ENCODE measurements at regions not wholly inside any gene's neighbourhood (a gene's known extent, or its start where the extent isn't known, plus 50 kb on each side); places are given as distances from the start of the nearest gene placed in this dataset.
"Not testable (repeated sequence)": the region's sequence is repeated elsewhere in the genome, so short reads cannot be mapped to it uniquely, and the experiment has no call there.

- not testable (repeated sequence) for TF ChIP-seq EP300 (IDR thresholded peaks at IDR 0.05; ENCODE audit: borderline replicate concordance in 1 of 2, low read depth in 1 of 2, low read length in 1 of 2); EZH2phosphoT487 (IDR thresholded peaks at IDR 0.05; ENCODE audit: borderline replicate concordance, low read depth); FOXM1 (IDR thresholded peaks at IDR 0.05; ENCODE audit: low read depth); PBX3 (IDR thresholded peaks at IDR 0.05); YY1 (IDR thresholded peaks at IDR 0.05; ENCODE audit: low read depth); TCF12 (IDR thresholded peaks at IDR 0.05); MAX (IDR thresholded peaks at IDR 0.05; ENCODE audit: low read depth); TAF1 (IDR thresholded peaks at IDR 0.05; ENCODE audit: borderline replicate concordance, low read depth, low read length); CTCF (IDR thresholded peaks at IDR 0.05); NRF1 (IDR thresholded peaks at IDR 0.05; ENCODE audit: low read depth, low read length); NFIC (IDR thresholded peaks at IDR 0.05; ENCODE audit: borderline replicate concordance); USF1 (IDR thresholded peaks at IDR 0.05; ENCODE audit: borderline replicate concordance, low read depth); MXI1 (IDR thresholded peaks at IDR 0.05; ENCODE audit: low read depth, low read length)
These were observed 537.7 kb upstream of the FSHR start for GRCh38 chr2:49692022-49692421.

Data from SK-N-SH (cell line).